ENCODE measurements at regions not wholly inside any gene's neighbourhood (a gene's known extent, or its start where the extent isn't known, plus 50 kb on each side); places are given as distances from the start of the nearest gene placed in this dataset.

DNA sequence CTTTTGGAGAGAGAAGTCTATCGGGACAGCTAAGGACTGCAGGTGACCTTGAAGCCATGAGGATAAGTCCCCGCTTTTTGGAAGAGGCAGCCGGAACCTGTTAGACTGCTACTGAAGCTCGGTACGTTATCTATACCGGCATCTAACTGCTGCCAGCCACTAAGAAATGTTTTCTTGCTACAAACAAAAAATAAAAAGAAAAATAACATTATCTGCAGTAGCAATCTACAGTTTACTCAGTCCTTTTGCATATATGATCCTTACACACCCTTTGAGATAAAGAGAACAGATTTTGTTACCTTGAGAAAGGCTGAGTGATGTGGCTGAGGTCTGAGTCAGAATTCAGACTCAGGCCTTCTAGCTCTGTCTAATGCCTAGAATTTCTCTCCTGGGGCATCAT is 314.6 kb downstream of the CDH26 start:
- Histone ChIP-seq H3K27ac (ENCODE audit: extremely low read depth, low read depth, low read length) (no peak overlapping the region), H3K4me3 (ENCODE audit: low read depth, low read length) (no peak overlapping the region), H3K9me3 (ENCODE audit: control insufficient read depth, insufficient read depth, low read depth, low read length) (no peaks in the 10 kb centered on the region), H3K4me1 (ENCODE audit: control insufficient read depth, insufficient read depth, low read length) (0 out of 2 replicates have a peak, but pooled peaks cover 3% of the 10 kb centered on the region), H3K36me3 (ENCODE audit: control insufficient read depth in 2 of 2, insufficient read depth in 1 of 2, low read length in 2 of 2) (no peaks in the 10 kb centered on the region)
- POLR2A ChIA-PET = no interaction called here
- CTCF ChIA-PET = interaction anchor here (1.2 to 1.6 kb wide), 2 partner anchors 10 to 584 kb away, joined by 3 to 15 read pairs; no protein-coding TSS in a partner anchor
- TF ChIP-seq ZNF354C (tag by site-specific recombination; IDR thresholded peaks at IDR 0.05; ENCODE audit: borderline replicate concordance, low read depth) (no peak), ZBTB21 (tag by site-specific recombination; IDR thresholded peaks at IDR 0.05) (no peak), GLI4 (tag by site-specific recombination; IDR thresholded peaks at IDR 0.05) (no peak), ZNF692 (tag by site-specific recombination; IDR thresholded peaks at IDR 0.05) (no peak), KLF9 (tag by site-specific recombination; IDR thresholded peaks at IDR 0.05; ENCODE audit: low read depth) (no peak), ZNF16 (tag by site-specific recombination; IDR thresholded peaks at IDR 0.05; ENCODE audit: low read depth) (no peak), ZNF768 (tag by site-specific recombination; IDR thresholded peaks at IDR 0.05) (no peak), ZNF629 (tag by site-specific recombination; IDR thresholded peaks at IDR 0.05) (no peak), PRDM2 (tag by site-specific recombination; IDR thresholded peaks at IDR 0.05; ENCODE audit: borderline replicate concordance) (no peak), ZNF335 (tag by site-specific recombination; conservative IDR thresholded peaks at IDR 0.05) (no peak), ZNF830 (tag by site-specific recombination; IDR thresholded peaks at IDR 0.05; ENCODE audit: low read depth) (no peak), ZNF843 (tag by site-specific recombination; IDR thresholded peaks at IDR 0.05) (no peak), ZSCAN23 (tag by site-specific recombination; IDR thresholded peaks at IDR 0.05) (no peak), SETDB1 (IDR thresholded peaks at IDR 0.05; ENCODE audit: insufficient read length, low read length) (no peak), ZNF530 (tag by site-specific recombination; IDR thresholded peaks at IDR 0.05; ENCODE audit: low read depth) (no peak), ZNF626 (tag by site-specific recombination; IDR thresholded peaks at IDR 0.05) (no peak)
- TF ChIP-seq, protein P1, sequence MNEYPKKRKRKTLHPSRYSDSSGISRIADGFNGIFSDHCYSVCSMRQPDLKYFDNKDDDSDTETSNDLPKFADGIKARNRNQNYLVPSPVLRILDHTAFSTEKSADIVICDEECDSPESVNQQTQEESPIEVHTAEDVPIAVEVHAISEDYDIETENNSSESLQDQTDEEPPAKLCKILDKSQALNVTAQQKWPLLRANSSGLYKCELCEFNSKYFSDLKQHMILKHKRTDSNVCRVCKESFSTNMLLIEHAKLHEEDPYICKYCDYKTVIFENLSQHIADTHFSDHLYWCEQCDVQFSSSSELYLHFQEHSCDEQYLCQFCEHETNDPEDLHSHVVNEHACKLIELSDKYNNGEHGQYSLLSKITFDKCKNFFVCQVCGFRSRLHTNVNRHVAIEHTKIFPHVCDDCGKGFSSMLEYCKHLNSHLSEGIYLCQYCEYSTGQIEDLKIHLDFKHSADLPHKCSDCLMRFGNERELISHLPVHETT (tag by site-specific recombination; IDR thresholded peaks at IDR 0.05) = no peak
- TF ChIP-seq, protein P2, sequence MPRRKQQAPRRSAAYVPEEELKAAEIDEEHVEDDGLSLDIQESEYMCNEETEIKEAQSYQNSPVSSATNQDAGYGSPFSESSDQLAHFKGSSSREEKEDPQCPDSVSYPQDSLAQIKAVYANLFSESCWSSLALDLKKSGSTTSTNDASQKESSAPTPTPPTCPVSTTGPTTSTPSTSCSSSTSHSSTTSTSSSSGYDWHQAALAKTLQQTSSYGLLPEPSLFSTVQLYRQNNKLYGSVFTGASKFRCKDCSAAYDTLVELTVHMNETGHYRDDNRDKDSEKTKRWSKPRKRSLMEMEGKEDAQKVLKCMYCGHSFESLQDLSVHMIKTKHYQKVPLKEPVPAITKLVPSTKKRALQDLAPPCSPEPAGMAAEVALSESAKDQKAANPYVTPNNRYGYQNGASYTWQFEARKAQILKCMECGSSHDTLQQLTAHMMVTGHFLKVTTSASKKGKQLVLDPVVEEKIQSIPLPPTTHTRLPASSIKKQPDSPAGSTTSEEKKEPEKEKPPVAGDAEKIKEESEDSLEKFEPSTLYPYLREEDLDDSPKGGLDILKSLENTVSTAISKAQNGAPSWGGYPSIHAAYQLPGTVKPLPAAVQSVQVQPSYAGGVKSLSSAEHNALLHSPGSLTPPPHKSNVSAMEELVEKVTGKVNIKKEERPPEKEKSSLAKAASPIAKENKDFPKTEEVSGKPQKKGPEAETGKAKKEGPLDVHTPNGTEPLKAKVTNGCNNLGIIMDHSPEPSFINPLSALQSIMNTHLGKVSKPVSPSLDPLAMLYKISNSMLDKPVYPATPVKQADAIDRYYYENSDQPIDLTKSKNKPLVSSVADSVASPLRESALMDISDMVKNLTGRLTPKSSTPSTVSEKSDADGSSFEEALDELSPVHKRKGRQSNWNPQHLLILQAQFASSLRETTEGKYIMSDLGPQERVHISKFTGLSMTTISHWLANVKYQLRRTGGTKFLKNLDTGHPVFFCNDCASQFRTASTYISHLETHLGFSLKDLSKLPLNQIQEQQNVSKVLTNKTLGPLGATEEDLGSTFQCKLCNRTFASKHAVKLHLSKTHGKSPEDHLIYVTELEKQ (tag by site-specific recombination; IDR thresholded peaks at IDR 0.05; ENCODE audit: borderline replicate concordance) = no peak
- TF ChIP-seq, protein P3, sequence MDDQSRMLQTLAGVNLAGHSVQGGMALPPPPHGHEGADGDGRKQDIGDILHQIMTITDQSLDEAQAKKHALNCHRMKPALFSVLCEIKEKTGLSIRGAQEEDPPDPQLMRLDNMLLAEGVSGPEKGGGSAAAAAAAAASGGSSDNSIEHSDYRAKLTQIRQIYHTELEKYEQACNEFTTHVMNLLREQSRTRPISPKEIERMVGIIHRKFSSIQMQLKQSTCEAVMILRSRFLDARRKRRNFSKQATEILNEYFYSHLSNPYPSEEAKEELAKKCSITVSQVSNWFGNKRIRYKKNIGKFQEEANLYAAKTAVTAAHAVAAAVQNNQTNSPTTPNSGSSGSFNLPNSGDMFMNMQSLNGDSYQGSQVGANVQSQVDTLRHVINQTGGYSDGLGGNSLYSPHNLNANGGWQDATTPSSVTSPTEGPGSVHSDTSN (CRISPR knock-in tag; IDR thresholded peaks at IDR 0.05) = no peak

Data from HEK293 (cell line).